ENCODE measurements at regions not wholly inside any gene's neighbourhood (a gene's known extent, or its start where the extent isn't known, plus 50 kb on each side); places are given as distances from the start of the nearest gene placed in this dataset.
"Not testable (repeated sequence)": the region's sequence is repeated elsewhere in the genome, so short reads cannot be mapped to it uniquely, and the experiment has no call there.

DNA sequence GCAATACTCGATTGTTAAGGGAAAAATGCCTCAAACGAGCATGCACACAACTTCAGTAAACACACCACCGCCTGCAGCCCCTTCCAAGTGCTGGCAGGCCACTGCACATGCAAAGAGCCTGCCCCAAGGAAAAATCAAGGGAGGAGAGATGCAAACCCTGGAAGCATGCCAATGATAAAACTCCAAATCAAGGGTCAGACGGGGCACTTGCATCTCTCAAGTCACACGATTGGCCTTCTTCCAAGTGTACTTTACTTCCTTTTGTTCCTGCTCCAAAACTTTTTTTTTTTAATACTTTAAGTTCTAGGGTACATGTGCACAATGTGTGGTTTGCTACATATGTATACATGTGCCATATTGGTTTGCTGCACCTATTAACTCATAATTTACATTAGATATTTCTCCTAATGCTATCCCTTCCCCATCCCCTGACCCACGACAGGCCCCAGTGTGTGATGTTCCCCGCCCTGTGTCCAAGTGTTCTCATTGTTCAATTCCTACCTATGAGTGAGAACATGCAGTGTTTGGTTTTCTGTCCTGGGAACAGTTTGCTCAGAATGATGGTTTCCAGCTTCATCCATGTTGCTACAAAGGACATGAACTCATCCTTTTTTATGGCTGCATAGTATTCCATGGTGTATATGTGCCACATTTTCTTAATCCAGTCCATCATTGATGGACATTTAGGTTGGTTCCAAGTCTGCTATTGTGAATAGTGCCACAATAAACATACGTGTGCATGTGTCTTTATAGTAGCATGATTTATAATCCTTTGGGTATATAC lies 157.8 kb downstream of the MAIP1 start:
- TF ChIP-seq CTCF (conservative IDR thresholded peaks at IDR 0.05; ENCODE audit: low read depth, low read length); EZH2phosphoT487 (IDR thresholded peaks at IDR 0.05; ENCODE audit: borderline replicate concordance, low read length): not testable (repeated sequence)
